ENCODE measurements at regions not wholly inside any gene's neighbourhood (a gene's known extent, or its start where the extent isn't known, plus 50 kb on each side); places are given as distances from the start of the nearest gene placed in this dataset.

GRCh38 chr6:8888468-8888867, 453.1 kb upstream of the SLC35B3 start:
- no peaks in the 10 kb centered on the region for H3K9me3 ChIP-seq
- no peak overlapping the region for H3K4me3 ChIP-seq
- no peaks in the 10 kb centered on the region for H3K4me1 ChIP-seq
- no peaks in the 10 kb centered on the region for H3K27me3 ChIP-seq
- DNase-seq (ENCODE audit: low spot score in 2 of 2): no peak
- intact Hi-C loops (cut with DNase I): no loop called here
- H3K36me3 ChIP-seq: no peaks in the 10 kb centered on the region
- no peak for TF ChIP-seq CTCF (IDR thresholded peaks at IDR 0.05)
- no peak overlapping the region for H3K27ac ChIP-seq

DNA sequence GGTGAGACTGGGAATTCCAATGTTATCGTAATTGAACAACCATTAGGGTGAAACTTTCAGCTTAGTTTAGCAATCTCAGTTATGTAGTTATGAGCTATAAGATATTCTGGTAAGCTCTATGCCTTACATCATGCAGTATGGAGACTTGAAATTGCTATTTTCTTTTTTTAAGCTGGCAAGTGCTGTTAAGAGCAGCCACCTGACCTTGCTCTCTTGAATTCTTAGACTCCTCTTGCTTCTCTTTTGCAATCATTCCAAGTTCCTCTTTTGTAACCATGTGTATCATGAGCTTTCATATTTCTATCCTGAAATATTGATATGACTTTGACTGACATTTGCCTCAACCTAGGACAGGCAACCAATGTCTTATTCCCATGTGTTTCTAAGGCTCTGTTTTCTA, 446.3 kb upstream of the SLC35B3 start:
- no peak overlapping the region for H3K27ac ChIP-seq
- intact Hi-C loops (cut with DNase I): no loop called here
- no peaks in the 10 kb centered on the region for H3K36me3 ChIP-seq
- H3K4me3 ChIP-seq: no peak overlapping the region
- H3K4me1 ChIP-seq: no peaks in the 10 kb centered on the region
- TF ChIP-seq CTCF (IDR thresholded peaks at IDR 0.05): no peak
- H3K27me3 ChIP-seq: no peaks in the 10 kb centered on the region
- H3K9me3 ChIP-seq: no peaks in the 10 kb centered on the region
- DNase-seq (ENCODE audit: low spot score in 2 of 2): no peak

DNA sequence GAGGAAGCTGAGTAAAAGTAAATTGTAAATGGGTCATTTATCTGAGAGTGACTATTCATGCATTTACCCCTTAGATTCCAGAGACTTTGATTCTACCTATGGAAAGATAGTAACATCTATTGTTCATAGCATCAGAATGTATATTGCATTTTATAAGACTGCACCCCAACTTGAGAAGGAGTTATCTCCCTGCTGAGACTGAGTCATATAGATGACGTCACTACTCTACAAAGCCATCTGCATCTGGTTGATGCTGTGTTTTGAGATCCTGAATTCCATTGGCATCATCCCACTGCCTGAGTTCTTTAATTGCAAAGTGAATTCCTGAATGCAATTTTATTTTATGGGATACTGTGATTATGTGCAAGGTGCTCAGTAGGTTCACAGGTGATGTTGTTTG, 444.0 kb upstream of the SLC35B3 start:
- no peak for TF ChIP-seq CTCF (IDR thresholded peaks at IDR 0.05)
- DNase-seq (ENCODE audit: low spot score in 2 of 2): no peak
- Histone ChIP-seq H3K27ac (no peak overlapping the region), H3K4me3 (no peak overlapping the region), H3K36me3 (no peaks in the 10 kb centered on the region), H3K4me1 (no peaks in the 10 kb centered on the region), H3K9me3 (no peaks in the 10 kb centered on the region), H3K27me3 (no peaks in the 10 kb centered on the region)
- intact Hi-C loops (cut with DNase I): no loop called here

GRCh38 chr6:8875986-8876385, 440.6 kb upstream of the SLC35B3 start:
- Histone ChIP-seq H3K36me3 (no peaks in the 10 kb centered on the region), H3K9me3 (no peaks in the 10 kb centered on the region), H3K27ac (no peak overlapping the region), H3K4me1 (no peaks in the 10 kb centered on the region), H3K27me3 (no peaks in the 10 kb centered on the region), H3K4me3 (no peak overlapping the region)
- no peak for DNase-seq (ENCODE audit: low spot score in 2 of 2)
- intact Hi-C loops (cut with DNase I): no loop called here
- TF ChIP-seq CTCF (IDR thresholded peaks at IDR 0.05): no peak

GRCh38 chr6:8872589-8872988, 437.2 kb upstream of the SLC35B3 start:
- Histone ChIP-seq H3K4me1 (no peaks in the 10 kb centered on the region), H3K9me3 (no peaks in the 10 kb centered on the region), H3K4me3 (no peak overlapping the region), H3K27ac (no peak overlapping the region), H3K36me3 (no peaks in the 10 kb centered on the region), H3K27me3 (no peaks in the 10 kb centered on the region)
- no peak for TF ChIP-seq CTCF (IDR thresholded peaks at IDR 0.05)
- DNase-seq (ENCODE audit: low spot score in 2 of 2): no peak
- intact Hi-C loops (cut with DNase I): no loop called here

DNA sequence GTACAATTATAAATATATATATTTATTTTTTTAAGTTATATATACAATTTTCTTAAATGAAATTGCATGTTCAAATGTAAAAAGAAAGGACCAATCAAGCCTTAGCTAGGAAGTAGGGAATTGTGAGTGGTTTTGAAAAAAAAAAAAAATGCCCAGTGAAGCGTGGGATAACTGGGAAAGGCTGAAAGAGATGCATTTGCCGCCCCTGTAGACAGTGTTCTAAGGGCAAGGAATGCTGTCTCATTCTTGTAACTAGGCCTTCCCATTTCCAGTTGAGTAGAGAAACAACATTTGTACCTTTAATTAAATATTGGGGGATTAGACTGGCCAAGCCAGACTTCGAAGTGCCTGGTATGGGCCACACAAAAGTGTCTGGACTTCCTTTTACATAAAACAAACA, 430.1 kb upstream of the SLC35B3 start:
- Histone ChIP-seq H3K4me1 (no peaks in the 10 kb centered on the region), H3K9me3 (no peaks in the 10 kb centered on the region), H3K36me3 (no peaks in the 10 kb centered on the region), H3K27me3 (no peaks in the 10 kb centered on the region), H3K27ac (no peak overlapping the region), H3K4me3 (no peak overlapping the region)
- intact Hi-C loops (cut with DNase I): no loop called here
- no peak for TF ChIP-seq CTCF (IDR thresholded peaks at IDR 0.05)
- no peak for DNase-seq (ENCODE audit: low spot score in 2 of 2)

Measured in ascending aorta (tissue), 2 donors.